HuH-7 (cell line): ENCODE measurements at regions not wholly inside any gene's neighbourhood (a gene's known extent, or its start where the extent isn't known, plus 50 kb on each side); places are given as distances from the start of the nearest gene placed in this dataset.
"Not testable (repeated sequence)": the region's sequence is repeated elsewhere in the genome, so short reads cannot be mapped to it uniquely, and the experiment has no call there.

Experiments used
- DNase-seq: peaks from one replicate; pipeline ENCODE4 v3.0.0; 2011; ENCODE audit warnings: low spot score

DNA sequence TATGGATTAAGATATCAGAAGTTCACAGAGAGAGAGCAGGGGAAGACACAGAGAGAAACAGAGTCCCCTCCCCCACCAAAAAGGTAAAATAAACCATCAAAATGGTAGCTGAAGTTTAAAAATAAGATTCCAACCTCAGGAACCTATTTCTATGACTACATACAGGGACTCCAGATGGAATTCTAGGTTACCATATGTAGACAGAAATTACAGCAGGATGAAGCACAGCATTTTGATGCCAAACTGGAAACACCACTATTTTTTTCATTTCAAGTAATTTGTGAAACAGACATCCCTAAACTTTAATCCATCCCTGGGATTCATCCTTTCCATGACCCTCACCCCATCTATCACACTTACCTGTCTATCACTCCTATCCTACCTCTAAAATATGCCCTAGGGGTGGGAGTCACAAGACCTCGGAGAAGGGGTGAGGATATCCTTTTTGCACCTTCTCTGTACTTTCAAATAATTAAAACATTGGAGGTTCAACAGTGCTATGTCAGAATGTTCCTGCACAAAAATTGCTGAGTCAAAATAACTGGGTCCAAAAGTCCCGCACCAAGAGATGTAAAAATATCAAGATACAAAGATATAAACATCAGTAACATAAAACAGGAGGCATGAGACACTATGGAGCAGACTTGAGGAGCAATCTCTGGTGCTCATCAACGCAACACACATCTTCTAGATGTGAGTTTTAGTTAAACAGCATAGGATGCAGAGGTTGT is 344.5 kb upstream of the RASGEF1B start:
- no peak for DNase-seq

DNA sequence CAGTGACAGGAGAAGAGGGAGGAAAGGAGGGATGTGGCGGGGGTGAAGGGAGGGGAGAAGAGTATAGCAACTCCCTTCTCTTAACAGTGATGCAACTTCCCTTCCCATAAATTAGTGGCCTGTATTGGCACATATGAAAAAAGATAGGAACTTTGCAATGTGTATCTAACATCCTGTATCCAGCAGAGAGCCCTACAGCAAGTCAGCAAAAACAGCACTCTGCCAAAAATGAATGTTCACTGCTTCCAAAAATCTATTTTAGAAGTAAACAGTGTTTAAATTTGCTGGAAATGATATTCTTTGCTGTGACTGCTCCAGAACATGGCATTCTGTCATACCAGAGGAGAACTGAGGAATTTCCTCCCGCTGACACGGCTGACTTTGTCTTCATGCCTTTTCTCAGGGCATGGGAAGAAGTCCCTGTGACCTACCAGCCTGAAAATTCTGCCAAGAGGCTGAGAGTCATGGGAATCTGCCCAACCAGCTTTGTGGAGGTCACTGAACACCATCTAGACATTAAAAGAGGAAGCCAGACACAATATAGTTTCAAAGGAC is 343.4 kb upstream of the RASGEF1B start:
- DNase-seq = no peak

DNA sequence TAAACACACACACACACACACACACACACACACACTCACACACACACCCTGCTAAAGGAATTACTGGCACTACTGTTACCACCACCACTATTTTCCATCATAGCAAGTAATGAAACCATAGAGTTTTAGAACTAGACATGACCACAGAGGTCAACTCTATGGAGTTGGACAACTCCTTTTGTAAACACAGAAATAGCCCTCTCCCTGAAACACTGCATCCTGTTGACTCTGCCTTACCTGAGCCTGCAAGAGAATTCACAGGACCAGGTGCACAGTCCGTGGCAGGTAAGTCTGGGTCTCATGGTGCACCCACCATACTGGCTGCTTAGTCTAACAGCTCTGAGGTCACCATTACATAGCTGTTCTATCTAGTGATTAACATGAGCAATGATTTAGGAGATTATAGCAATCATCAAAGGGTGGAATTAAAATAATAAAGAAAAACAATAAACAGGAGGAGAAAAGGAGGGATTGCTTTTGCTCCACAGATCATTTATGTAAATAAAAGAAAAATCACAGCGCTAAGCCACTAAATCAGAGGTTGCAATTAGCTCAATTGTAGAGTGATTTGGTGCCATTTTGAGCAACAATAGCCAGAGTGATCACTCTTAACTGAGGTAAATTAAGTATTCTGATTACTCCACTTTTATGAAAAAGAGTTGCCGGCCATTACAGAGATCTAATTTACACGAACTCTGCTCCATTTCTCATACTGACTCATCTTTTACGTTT is 340.0 kb upstream of the RASGEF1B start:
- DNase-seq = no peak

DNA sequence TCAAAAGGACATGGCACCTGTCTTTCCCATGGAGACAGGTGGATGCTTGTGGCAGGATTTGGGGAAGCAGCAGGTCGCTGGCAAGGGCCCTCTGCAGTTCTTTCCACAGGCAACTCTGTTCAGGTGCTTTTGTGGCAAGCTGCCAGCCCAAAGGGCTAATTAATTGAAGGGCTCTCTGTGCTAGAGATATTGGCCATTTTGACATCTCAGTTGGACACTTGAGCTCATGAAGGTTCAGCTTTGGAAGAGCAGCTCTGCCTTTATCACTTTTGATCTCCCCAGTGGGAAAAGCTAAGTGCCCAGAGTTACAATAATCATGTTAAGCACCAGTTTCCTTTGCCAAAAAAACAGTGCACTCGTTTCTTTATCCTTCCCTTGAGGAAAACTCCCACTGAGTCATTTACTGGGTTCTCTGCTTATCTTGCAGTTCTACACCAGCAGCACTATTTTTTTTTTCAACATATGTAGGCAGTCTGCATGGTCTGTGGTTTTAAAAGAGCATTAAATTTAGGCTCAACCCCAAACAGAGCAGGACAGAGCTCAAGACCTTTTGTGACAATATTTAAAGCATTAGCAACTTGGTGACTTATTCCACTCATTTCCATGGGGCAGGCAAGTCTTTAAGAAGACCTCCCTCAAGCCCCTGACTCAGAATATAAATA is 336.4 kb upstream of the RASGEF1B start:
- no peak for DNase-seq

DNA sequence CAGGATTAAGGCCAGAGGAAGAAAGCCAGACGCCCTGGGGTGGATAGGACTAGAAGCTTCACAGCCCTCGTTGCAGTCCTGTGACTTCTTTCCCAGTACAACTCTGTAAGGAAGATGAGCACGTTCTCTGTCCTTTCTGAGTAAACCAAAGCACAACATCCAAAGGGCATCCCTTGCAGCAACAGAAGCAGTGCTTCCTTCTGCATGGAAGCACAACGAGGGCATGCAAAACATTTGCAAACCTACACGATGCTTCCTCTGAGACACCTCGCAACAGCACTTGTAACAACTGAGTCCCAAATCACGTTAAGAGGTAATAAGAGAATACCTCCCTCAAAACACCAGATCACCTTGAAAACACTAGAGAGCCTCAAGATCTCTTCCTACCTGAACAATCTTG is 335.7 kb upstream of the RASGEF1B start:
- no peak for DNase-seq

DNA sequence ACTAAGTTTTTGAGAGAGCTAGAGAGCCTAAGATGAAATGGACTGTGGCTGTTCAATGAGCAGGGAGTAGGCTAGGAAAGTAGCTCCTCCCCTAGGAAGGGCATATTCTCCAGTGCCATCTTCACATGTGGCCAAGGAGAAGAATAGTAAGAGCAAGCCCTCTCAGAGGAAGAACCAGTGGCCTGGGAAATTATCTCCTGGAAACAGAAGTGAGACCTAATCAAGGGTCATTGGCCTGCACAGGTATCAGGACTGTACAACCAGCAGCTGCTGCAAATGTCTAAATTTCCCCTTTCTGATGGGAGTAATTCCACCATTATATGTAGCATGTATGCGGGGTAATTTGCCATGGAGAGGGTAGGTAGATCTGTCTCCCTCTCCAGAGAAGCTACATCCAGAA is 334.8 kb upstream of the RASGEF1B start:
- no peak for DNase-seq

DNA sequence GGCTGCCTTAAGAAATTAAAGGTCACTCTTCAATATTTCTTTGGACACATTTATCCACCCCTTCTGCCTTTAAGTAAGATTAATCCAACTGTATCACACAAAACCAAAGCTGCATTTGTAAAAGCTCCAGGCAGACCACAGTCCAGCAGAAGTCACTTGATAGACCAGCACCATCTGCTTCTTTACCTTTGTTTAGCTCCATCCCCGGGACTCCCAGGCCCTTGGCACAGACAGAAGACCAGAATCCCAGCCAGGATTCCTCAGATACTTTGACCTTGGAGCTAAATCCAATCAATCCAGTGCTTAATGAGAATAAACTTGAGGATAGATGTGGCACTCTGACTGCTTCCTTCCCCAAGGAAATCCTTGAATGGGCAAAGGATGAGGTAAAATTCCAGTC is 333.1 kb upstream of the RASGEF1B start:
- no peak for DNase-seq

DNA sequence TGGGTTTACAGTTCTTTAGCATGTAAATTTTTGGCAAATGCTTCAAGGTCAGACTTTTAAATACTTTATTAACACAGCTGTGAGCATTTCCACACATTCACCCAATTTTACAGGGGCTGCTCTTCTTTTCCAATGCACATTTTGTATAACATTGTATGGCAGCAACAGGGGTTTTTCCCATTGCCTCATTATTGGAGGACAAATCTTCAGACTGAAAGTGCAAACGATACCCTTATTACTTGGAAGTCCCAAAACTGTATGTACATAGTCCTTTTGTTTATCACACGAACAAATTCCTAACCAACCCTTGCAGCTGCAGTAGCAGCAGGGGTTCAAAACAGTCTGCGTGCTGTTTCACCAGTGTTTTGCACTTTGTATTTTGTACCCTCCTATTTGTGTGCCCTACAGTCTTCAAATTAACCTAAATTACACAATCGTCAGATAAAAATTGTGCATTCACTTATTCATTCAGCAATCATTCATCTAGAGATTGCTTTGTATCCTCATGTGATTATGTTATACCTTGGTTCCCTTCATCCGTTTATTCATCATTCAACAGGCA is 330.7 kb upstream of the RASGEF1B start:
- DNase-seq = no peak

DNA sequence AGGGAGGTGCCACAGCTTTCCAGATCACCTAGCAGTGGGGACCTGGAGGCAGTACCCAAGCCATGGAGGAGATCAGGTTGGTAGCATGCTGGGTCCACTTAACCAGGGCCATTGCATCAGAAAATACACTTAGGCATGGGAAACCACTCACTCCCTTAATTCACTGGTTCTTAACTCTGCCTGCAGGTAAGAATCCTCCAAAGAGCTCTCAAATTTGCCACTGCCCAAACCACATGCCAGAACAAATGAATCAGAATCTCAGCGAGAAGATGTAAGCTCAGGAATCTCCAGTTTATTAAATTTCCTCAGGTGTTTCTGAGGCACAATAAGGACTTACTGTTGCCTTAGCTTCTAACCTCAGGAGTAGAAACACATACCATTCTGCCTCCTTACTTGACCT is 327.7 kb upstream of the RASGEF1B start:
- no peak for DNase-seq

DNA sequence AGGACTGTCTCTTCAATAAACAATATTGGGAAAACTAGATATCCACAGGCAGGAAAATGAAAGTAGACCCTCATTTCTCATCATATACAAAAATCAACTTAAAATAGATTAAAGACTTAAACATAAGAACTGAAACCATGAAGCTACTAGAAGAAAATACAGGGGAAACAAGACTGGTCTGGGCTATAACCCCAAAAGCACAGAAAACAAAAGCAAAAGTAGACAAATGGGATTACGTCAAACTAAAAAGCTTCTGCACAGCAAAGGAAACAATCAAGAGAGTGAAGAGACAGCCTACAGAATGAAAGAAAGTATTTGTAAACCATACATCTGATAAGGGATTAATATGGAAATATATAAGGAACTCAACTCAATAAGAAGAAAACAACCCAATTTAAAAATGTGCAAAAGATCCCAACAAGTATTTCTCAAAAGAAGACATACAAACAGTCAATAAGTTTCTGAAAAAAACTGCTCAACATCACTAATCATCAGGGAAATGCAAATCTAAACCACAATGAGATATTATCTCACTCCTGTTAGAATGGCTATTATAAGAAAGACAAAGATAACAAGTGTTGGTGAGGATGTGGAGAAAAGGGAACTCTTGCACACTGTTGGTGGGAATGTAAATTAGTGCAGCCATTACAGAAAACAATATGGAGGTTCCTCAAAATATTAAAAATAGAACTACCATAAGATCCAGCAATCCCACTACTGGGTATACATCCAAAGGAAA is 325.3 kb upstream of the RASGEF1B start:
- no peak for DNase-seq

DNA sequence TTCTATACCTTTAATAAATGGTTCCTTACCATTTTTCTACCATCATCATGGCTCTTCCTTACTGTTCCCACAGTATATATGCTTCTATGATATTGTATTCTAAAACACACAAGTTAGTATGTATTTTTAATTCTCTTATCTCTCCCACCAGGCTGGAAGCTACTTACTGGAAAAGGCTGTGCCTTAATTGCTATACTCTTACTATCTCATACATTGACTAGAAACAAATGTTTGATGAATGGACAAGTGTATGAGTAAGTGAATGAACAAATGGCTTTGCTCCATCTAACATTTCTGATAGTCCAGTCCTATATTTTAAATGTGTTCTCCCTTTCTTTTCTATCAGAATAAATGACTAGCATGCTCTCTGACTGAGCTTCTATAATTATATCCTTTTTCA is 320.8 kb upstream of the RASGEF1B start:
- no peak for DNase-seq

DNA sequence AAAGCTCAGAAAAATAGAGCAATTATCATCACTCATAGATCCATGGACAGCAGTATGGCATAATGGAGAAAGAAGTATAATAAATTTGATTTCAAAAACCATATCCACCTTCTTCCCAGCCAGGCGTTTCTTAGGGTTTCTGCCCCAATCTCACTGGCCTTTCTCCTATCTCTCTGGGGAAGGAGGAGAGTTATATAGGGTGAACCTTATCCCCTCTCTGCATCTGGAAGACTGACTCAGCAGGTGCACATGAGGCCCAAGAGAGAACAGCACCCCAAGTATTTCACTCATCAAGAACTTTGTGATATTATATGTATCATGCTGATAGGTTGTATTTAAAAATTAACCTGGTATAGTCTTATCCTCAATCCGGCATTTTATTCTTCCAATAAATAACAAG is 318.8 kb upstream of the RASGEF1B start:
- DNase-seq = no peak

DNA sequence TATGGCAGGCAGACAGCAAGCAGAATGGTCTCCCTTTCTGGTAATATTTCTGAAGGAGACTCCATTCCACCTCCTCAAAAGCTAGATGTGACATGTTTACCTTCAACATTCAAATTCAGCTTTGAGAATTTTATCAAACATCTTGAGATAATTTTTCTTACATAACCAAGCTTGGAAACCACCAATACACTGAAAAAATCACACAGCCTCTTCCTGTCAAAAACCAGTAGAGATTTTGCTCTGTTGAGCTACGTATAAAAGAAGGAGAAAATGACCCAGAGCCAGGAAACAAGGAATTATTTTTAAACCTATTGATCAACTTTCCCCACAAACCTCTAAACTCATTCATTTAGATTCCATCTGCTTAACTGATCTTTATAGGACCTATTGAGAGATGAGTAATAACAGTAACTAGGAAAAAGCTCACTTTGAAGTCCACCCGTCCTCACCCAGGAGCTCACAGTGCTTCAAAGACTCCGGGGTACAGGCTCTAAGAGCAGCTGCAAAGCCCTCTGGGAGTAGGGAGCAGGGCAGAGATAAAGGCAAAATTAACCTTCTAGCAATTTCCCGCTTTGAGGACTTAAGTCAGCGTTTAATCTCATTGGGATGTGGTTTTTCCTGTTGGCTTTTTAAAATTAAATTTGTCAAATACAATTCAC is 318.2 kb upstream of the RASGEF1B start:
- no peak for DNase-seq

DNA sequence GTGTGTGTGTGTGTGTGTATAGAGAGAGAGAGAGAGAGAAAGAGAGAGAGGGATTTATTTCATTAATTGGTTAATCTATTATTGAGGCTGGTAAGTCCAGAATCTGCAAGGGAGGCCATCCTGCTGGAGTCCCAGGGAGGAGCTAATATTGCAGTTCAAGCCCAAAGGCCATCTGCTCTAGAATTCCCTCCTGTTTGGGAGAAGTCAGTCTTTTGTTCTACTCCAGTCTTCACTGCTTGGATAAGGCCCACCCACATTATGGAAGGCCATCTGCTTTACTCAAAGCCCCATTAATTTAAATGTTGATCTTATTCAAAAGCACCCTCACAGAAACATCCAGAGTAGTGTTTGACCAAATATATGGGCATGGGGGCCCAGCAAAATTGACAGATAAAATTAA is 317.5 kb upstream of the RASGEF1B start:
- DNase-seq = no peak

DNA sequence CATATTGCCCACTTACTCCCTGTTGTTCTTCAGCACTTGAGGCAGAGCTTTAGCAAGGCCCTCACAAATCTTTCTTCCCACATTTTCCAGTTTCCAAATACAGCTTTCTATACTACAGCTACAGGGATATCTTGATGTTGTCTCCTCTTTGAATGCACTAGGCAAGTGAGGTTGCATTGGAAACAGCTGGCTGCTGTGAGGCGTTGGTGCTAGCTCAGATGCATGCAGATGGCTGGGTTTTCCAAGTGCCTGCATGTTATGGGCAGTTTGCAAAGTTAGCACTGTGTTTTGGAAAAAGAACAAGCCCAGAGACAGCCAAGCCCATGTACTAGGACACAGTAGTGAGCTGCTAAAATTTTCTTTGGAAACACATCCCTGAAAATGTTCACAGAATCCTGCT is 315.1 kb upstream of the RASGEF1B start:
- DNase-seq = no peak

DNA sequence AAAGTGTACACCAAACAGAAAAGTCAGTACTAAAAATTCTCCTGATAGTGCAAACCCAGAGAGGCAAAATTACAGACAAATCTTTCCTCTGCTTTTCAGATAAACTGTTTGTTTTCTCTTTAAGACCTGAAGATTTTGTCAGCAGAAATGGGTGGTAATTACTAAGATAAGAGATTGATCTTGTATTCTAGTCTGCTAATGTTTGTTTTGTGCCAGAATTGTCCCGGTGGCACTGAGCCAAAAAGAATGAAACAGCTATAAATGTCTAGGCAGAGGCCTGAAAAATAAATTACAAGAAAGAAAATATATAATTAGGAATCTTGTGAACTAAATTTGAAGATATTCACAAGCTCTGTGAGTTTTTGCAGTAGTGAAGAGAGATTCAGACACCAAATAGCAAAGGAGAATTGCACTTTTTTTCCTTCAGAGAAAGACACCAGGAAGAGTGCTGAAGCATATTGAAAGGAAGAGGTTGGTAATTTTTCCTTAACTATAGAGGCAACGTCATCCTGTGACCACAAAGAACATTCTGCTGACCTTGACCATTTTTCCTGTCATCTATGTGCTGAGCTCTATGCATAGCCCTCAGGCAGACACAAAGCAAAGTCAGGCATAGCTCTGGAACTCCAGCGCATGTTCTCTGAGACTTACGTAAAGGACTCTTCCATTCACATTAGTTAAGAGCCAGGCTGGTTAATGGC is 314.5 kb upstream of the RASGEF1B start:
- DNase-seq = no peak

DNA sequence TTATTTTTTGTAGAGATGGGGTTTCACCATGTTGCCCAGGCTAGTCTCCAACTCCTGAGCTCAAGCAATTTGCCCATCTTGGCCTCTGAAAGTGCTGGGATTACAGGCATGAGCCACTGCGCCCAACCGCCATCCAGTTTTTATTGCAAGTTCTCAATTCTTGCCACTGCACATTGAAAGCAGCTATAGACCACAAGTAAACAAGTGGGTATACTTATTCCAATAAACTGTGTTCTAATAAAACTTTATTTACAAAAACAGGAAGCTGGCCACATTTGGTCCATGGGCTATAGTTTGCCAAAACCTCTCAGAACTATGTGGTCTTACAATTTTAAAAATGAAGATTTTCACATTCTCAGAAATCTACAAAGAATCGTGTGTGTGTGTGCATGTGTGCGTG is 313.6 kb upstream of the RASGEF1B start:
- no peak for DNase-seq

DNA sequence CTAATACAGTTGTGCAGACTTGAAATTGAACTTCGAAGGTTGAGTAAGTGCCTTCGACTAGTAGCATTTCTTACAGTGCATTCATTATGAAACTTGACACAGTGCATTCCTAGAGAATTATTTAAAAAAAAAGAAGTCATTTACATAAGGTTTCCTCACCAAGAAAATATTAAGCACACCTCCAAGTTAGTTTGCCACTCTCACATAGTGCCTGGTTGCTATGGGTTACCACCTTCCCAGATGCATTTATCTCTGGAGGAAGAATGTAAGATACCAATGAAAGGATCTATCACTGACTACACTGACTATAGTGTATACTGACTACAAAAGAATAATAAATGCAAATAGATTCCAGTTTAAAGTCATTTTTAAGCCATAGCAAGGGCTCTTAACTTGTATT is 311.9 kb upstream of the RASGEF1B start:
- no peak for DNase-seq

DNA sequence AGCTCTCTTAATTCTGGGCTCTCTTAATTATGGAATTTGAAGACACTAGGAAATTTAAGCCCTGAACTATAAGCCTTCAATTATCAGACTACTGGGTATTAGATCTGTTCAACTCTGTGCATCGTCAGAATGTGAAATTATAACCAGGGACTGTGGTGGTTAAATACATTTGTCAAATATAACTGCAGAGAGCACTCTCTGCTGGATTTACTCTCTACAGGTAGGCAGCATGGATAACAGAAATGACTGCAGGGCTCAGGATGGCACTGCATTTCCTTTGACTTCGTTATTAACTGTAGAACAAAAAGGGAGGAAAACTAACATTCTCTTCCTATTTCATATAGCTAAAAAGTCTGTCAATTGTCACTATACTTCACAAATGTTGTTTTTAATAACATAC is 310.1 kb upstream of the RASGEF1B start:
- no peak for DNase-seq

DNA sequence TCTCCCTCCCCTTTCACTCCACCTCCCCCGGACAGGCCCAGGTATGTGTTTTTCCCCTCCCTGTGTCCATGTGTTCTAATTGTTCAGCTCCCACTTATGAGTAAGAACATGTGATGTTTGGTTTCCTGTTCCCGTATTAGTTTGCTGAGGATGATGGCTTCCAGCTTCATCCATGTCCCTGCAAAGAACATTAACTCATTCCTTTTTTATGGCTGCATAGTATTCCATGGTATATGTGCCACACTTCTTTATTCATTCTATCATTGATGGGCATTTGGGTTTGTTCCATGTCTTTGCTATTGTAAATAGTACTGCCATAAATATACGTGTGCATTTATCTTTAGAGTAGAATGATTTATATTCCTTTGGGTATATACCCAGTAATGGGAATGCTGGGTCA is 306.0 kb upstream of the RASGEF1B start:
- not testable (repeated sequence) for DNase-seq

DNA sequence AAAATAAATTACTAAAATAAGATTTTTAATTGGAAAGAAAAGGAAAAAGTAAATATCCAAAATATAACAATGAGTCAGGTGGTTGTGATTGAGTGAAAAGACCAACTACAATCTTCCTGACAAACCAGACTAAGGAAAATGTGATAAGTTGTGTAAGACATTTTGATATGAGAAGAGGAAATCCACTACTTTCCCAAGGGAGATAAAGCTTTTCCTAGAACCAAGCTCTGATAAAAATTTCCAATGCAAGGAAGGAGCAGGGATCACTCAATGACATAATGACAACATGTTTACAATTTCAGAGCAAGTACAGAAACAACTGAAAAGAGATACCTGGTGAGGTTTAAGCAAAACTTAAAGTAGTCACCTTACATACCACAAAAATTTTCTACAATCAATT is 305.1 kb upstream of the RASGEF1B start:
- no peak for DNase-seq
